ENCODE measurements at regions not wholly inside any gene's neighbourhood (a gene's known extent, or its start where the extent isn't known, plus 50 kb on each side); places are given as distances from the start of the nearest gene placed in this dataset.

DNA sequence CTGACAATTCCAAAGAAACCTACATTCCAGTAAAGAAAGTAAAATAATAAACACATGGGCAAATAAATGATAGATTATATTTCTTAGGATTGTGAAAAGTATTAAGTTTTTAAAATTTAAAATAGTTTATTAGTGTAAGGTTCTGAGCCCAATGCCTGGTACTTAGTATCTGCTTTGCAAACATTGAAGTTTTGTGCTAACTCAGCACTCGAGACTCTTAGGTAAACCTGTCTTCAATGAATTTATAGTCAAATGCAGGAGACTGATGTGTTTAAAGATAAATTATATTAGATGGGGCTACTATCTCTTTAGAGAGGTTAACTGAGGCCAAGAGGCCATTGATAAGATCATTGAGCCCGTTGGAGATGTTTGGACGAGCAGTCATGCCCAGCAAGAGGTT, 138.3 kb upstream of the SALL1 start:
- Histone ChIP-seq H3K27me3 (ENCODE audit: control insufficient read depth, insufficient read depth, low read length) (no peaks in the 10 kb centered on the region), H3K4me2 (ENCODE audit: low read length) (no peak overlapping the region), H3K27ac (no peak overlapping the region), H3K4me1 (no peaks in the 10 kb centered on the region), H2AFZ (peak overlapping the region; percentile 3), H3K79me2 (no peaks in the 10 kb centered on the region), H3K36me3 (ENCODE audit: control insufficient read depth, insufficient read depth, low read length) (no peaks in the 10 kb centered on the region), H3K9me3 (ENCODE audit: control insufficient read depth, low read length) (no peaks in the 10 kb centered on the region), H3K4me3 (ENCODE audit: low read depth, low read length) (no peak overlapping the region), H3K9ac (no peak overlapping the region)
- TF ChIP-seq, protein P1, sequence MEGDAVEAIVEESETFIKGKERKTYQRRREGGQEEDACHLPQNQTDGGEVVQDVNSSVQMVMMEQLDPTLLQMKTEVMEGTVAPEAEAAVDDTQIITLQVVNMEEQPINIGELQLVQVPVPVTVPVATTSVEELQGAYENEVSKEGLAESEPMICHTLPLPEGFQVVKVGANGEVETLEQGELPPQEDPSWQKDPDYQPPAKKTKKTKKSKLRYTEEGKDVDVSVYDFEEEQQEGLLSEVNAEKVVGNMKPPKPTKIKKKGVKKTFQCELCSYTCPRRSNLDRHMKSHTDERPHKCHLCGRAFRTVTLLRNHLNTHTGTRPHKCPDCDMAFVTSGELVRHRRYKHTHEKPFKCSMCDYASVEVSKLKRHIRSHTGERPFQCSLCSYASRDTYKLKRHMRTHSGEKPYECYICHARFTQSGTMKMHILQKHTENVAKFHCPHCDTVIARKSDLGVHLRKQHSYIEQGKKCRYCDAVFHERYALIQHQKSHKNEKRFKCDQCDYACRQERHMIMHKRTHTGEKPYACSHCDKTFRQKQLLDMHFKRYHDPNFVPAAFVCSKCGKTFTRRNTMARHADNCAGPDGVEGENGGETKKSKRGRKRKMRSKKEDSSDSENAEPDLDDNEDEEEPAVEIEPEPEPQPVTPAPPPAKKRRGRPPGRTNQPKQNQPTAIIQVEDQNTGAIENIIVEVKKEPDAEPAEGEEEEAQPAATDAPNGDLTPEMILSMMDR (IDR thresholded peaks at IDR 0.05): no peak

- no peaks in the 10 kb centered on the region for H3K4me1 ChIP-seq
- H3K9me3 ChIP-seq (ENCODE audit: control insufficient read depth, low read length): no peaks in the 10 kb centered on the region
- no peak overlapping the region for H2AFZ ChIP-seq
- no peaks in the 10 kb centered on the region for H3K36me3 ChIP-seq (ENCODE audit: control insufficient read depth, insufficient read depth, low read length)
- no peaks in the 10 kb centered on the region for H3K27me3 ChIP-seq (ENCODE audit: control insufficient read depth, insufficient read depth, low read length)
- no peak overlapping the region for H3K27ac ChIP-seq
- H3K9ac ChIP-seq: no peak overlapping the region
- no peaks in the 10 kb centered on the region for H3K79me2 ChIP-seq
- no peak overlapping the region for H3K4me3 ChIP-seq (ENCODE audit: low read depth, low read length)
- H3K4me2 ChIP-seq (ENCODE audit: low read length): no peak overlapping the region
- TF ChIP-seq, protein P1 (IDR thresholded peaks at IDR 0.05): no peak
Measured at GRCh38 chr16:51287121-51287755, 136.2 kb upstream of the SALL1 start.

DNA sequence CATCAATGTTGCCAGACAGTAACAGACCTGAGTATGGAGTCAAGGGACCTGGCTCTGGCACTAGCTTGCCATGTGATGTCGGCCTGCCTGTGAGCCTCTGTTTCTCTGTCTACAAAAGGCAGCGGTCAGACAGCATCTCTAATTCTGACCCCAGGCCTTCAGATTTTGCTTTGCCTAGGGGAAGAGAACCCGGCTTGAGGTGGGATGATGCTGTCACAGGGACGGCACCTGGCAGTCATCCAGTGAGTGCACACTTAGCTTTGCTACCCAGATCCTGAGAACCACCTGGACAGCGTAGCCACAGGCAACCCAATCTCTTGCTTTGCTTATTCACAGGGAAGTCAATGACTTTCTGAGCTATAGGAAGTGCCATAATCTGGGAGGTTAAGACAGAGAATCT, 135.2 kb upstream of the SALL1 start:
- TF ChIP-seq, protein P1 (IDR thresholded peaks at IDR 0.05): no peak
- Histone ChIP-seq H3K79me2 (no peaks in the 10 kb centered on the region), H2AFZ (no peak overlapping the region), H3K27me3 (ENCODE audit: control insufficient read depth, insufficient read depth, low read length) (no peaks in the 10 kb centered on the region), H3K4me2 (ENCODE audit: low read length) (no peak overlapping the region), H3K9ac (no peak overlapping the region), H3K27ac (no peak overlapping the region), H3K4me3 (ENCODE audit: low read depth, low read length) (no peak overlapping the region), H3K36me3 (ENCODE audit: control insufficient read depth, insufficient read depth, low read length) (no peaks in the 10 kb centered on the region), H3K4me1 (no peaks in the 10 kb centered on the region), H3K9me3 (ENCODE audit: control insufficient read depth, low read length) (no peaks in the 10 kb centered on the region)

DNA sequence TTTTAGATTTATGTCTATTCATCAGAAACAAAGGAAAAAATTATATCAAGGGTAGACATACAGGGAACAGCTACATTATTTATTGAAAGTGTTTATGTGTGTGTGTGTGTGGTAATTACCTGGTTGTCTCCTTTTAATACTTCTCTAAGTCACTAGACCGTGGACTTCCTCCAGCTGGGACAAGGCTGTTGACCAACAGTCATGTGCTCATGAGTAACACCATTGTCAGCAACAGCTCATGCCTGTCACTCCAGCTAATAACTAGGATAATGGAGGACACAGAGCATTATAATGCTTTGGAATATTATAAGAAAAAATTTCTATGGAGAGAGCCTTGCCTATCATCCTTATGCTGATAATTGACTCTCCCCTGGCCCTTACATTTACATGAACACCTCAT, 125.3 kb upstream of the SALL1 start:
- Histone ChIP-seq H3K4me3 (ENCODE audit: low read depth, low read length) (no peak overlapping the region), H3K27me3 (ENCODE audit: control insufficient read depth, insufficient read depth, low read length) (no peaks in the 10 kb centered on the region), H3K4me1 (no peaks in the 10 kb centered on the region), H3K9ac (no peak overlapping the region), H2AFZ (no peak overlapping the region), H3K4me2 (ENCODE audit: low read length) (no peak overlapping the region), H3K36me3 (ENCODE audit: control insufficient read depth, insufficient read depth, low read length) (no peaks in the 10 kb centered on the region), H3K79me2 (no peaks in the 10 kb centered on the region), H3K27ac (no peak overlapping the region), H3K9me3 (ENCODE audit: control insufficient read depth, low read length) (no peaks in the 10 kb centered on the region)
- TF ChIP-seq, protein P1 (IDR thresholded peaks at IDR 0.05): no peak

- Histone ChIP-seq H3K9me3 (ENCODE audit: control insufficient read depth, low read length) (no peaks in the 10 kb centered on the region), H3K4me1 (no peaks in the 10 kb centered on the region), H2AFZ (no peak overlapping the region), H3K4me3 (ENCODE audit: low read depth, low read length) (no peak overlapping the region), H3K36me3 (ENCODE audit: control insufficient read depth, insufficient read depth, low read length) (no peaks in the 10 kb centered on the region), H3K79me2 (no peaks in the 10 kb centered on the region), H3K9ac (no peak overlapping the region), H3K4me2 (ENCODE audit: low read length) (no peak overlapping the region), H3K27ac (no peak overlapping the region), H3K27me3 (ENCODE audit: control insufficient read depth, insufficient read depth, low read length) (no peaks in the 10 kb centered on the region)
- TF ChIP-seq, protein P1 (IDR thresholded peaks at IDR 0.05): no peak
Measured at GRCh38 chr16:51272420-51272819, 121.3 kb upstream of the SALL1 start.
